ENCODE measurements at regions not wholly inside any gene's neighbourhood (a gene's known extent, or its start where the extent isn't known, plus 50 kb on each side); places are given as distances from the start of the nearest gene placed in this dataset.

DNA sequence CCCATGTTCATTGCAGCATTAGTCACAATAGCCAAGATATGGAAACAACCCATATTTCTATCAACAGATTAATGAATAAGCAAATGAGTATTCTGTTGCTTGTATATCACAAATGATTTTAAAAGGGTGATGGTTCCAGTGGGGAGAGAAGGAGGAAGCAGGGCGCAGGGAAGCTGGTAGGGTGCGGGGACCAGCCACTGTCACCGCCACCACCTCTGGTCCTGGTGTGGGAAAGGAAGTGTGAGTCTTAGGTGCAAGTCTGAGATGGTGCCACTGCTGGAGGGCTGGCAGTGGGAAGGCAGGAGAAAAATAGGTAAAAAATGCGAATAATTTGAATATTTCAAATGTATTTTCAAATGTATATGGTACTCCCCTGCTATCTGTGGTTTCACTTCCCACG is 286.8 kb upstream of the DDX53 start:
- Histone ChIP-seq H3K4me1 (no peaks in the 10 kb centered on the region), H3K9me3 (no peaks in the 10 kb centered on the region), H3K36me3 (no peaks in the 10 kb centered on the region), H3K4me3 (no peak overlapping the region), H3K27me3 (no peaks in the 10 kb centered on the region), H3K27ac (no peak overlapping the region)
- intact Hi-C loops (cut with DNase I) = no loop called here
- DNase-seq (ENCODE audit: low spot score in 2 of 2) = no peak
- TF ChIP-seq, protein P1, sequence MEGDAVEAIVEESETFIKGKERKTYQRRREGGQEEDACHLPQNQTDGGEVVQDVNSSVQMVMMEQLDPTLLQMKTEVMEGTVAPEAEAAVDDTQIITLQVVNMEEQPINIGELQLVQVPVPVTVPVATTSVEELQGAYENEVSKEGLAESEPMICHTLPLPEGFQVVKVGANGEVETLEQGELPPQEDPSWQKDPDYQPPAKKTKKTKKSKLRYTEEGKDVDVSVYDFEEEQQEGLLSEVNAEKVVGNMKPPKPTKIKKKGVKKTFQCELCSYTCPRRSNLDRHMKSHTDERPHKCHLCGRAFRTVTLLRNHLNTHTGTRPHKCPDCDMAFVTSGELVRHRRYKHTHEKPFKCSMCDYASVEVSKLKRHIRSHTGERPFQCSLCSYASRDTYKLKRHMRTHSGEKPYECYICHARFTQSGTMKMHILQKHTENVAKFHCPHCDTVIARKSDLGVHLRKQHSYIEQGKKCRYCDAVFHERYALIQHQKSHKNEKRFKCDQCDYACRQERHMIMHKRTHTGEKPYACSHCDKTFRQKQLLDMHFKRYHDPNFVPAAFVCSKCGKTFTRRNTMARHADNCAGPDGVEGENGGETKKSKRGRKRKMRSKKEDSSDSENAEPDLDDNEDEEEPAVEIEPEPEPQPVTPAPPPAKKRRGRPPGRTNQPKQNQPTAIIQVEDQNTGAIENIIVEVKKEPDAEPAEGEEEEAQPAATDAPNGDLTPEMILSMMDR (IDR thresholded peaks at IDR 0.05) = no peak

DNA sequence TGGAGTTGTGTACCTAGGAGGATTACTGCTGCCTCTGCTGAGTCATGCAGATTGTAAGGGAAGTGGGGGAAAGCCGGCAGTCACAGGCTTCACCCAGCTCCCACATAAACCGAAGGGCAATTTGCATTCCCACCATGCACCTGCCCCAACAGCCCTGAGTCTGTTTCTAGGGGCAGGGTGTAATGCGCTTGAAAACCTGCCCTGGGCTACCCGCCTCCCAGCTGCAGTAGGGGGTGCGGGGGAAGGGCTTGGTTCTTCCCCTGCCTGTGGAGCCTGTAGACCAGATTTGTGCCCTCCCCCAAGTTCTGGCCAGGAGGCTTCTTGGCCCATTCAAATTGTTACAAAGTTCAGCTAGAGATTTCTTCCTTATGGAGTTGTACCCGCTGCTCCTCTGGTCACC is 269.2 kb upstream of the DDX53 start:
- no peaks in the 10 kb centered on the region for H3K4me1 ChIP-seq
- no peak for DNase-seq (ENCODE audit: low spot score in 2 of 2)
- H3K4me3 ChIP-seq = no peak overlapping the region
- H3K27me3 ChIP-seq = no peaks in the 10 kb centered on the region
- H3K36me3 ChIP-seq = no peaks in the 10 kb centered on the region
- no peak overlapping the region for H3K27ac ChIP-seq
- TF ChIP-seq, protein P1 (IDR thresholded peaks at IDR 0.05) = no peak
- H3K9me3 ChIP-seq = no peaks in the 10 kb centered on the region
- intact Hi-C loops (cut with DNase I) = no loop called here

DNA sequence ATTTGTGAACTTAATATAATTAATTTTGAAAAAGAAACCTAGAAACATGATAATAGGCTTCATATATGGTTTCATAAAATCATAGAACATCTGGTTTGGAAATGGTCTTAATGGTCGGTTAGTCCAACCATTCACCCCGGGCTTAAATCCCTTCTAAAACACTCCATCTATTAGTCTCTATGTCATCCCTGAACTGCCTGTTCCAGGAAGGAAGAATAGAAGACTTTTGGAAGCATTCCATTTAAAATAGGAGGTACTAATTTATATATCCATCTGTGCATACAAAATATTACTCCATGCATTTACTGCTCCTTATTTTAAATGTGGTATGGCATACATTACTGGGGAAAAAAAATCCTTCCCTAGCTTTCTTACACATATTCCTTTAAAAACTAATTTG is 262.2 kb upstream of the DDX53 start:
- H3K27ac ChIP-seq = no peak overlapping the region
- H3K9me3 ChIP-seq = no peaks in the 10 kb centered on the region
- DNase-seq (ENCODE audit: low spot score in 2 of 2) = no peak
- H3K4me1 ChIP-seq = no peaks in the 10 kb centered on the region
- no peaks in the 10 kb centered on the region for H3K36me3 ChIP-seq
- TF ChIP-seq, protein P1 (IDR thresholded peaks at IDR 0.05) = no peak
- no peaks in the 10 kb centered on the region for H3K27me3 ChIP-seq
- H3K4me3 ChIP-seq = no peak overlapping the region
- intact Hi-C loops (cut with DNase I) = no loop called here

DNA sequence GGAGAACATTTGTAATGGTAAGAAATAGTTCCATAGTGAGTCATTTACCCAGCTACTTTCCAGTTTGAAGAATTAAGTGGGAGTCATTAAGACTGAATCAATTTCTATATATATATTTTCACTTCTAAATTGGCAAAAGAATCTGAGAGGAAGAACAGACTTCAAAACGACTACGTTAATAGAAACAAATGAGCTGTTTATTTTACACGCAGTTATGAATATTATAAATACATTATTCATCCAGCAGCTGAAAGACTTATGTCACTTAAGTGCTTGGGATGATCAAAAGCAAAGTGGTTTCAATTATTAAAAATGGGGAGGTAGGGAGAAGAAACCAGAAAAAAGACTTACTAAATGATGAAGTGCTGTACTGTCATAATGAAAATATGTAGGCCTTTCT is 260.5 kb upstream of the DDX53 start:
- Histone ChIP-seq H3K27me3 (no peaks in the 10 kb centered on the region), H3K27ac (no peak overlapping the region), H3K4me3 (no peak overlapping the region), H3K36me3 (no peaks in the 10 kb centered on the region), H3K9me3 (no peaks in the 10 kb centered on the region), H3K4me1 (no peaks in the 10 kb centered on the region)
- intact Hi-C loops (cut with DNase I) = no loop called here
- TF ChIP-seq, protein P1 (IDR thresholded peaks at IDR 0.05) = no peak
- DNase-seq (ENCODE audit: low spot score in 2 of 2) = no peak

DNA sequence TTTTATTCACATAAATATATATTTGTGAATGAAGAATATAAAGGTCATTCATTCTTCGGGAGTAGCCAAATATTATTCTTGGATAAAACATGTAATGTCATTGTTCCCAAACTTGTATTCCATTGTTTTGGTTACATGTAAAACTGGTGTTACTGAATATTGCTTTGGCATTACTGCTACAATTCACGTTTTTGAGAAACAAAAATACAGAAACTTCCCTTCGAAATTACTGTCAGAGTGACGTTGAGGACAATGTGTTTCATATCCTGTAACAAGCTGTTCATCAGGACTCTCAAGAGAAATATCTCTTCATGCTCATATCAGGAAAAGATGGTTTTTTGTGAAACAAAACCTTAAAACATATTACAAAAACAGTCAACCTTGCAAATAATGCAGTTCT is 258.9 kb upstream of the DDX53 start:
- H3K4me1 ChIP-seq = no peaks in the 10 kb centered on the region
- no peak overlapping the region for H3K4me3 ChIP-seq
- intact Hi-C loops (cut with DNase I) = no loop called here

DNA sequence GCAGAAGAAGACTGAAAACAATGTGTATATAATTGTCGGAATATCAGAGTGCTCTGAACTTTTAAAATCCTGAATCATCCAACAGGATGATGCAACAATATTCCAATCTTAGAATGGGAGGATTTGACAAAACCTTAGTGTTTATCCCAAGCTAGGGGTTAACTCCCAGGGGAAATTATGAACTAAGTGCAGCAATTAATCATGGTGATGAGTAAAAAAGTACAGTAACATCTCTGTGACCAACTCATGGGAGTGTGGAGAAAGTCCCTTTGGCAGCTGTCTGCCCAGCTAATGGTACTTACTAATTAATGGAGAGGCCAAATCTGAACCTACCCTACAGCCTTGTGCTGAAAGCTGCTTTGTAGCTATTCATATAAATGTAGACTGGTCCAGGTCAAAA is 257.6 kb upstream of the DDX53 start:
- DNase-seq (ENCODE audit: low spot score in 2 of 2) = no peak
- Histone ChIP-seq H3K9me3 (no peaks in the 10 kb centered on the region), H3K4me1 (no peaks in the 10 kb centered on the region), H3K27me3 (no peaks in the 10 kb centered on the region), H3K27ac (no peak overlapping the region), H3K36me3 (no peaks in the 10 kb centered on the region), H3K4me3 (no peak overlapping the region)
- TF ChIP-seq, protein P1 (IDR thresholded peaks at IDR 0.05) = no peak
- intact Hi-C loops (cut with DNase I) = no loop called here

More for the DNA sequence above, 258.9 kb upstream of the DDX53 start:
- TF ChIP-seq, protein P1 (IDR thresholded peaks at IDR 0.05) = no peak
- Histone ChIP-seq H3K27ac (no peak overlapping the region), H3K36me3 (no peaks in the 10 kb centered on the region), H3K9me3 (no peaks in the 10 kb centered on the region), H3K27me3 (no peaks in the 10 kb centered on the region)
- no peak for DNase-seq (ENCODE audit: low spot score in 2 of 2)

Measured in ascending aorta (tissue), 2 donors.